Small intestine (tissue), 7 donors: ENCODE measurements at regions not wholly inside any gene's neighbourhood (a gene's known extent, or its start where the extent isn't known, plus 50 kb on each side); places are given as distances from the start of the nearest gene placed in this dataset.

Experiments
- DNase-seq, 2 donors: peaks; one replicate each; pipeline versions ENCODE4 v3.0.0 to v3.0.0-alpha.2; 2013
- FAIRE-seq: peaks from 2 replicates; lab custom pipeline; 2012; peaks lifted over from hg19 to GRCh38; lab: Jason Lieb, UNC
- H3K27ac ChIP-seq, 3 donors: one replicate each; pipeline ENCODE4 v1.5.1; 2013; ENCODE audit warnings: low read length in 2 of 3, mild to moderate bottlenecking in 2 of 3, control low read depth in 1 of 3, inconsistent platforms in 1 of 3, low read depth in 1 of 3, moderate library complexity in 1 of 3
- H3K27me3 ChIP-seq, 3 donors: one replicate each; pipeline ENCODE4 v1.6.1; 2013; ENCODE audit warnings: low read length in 3 of 3, inconsistent platforms in 1 of 3; ENCODE audit not compliant: control insufficient read depth in 3 of 3, insufficient read depth in 3 of 3
- H3K36me3 ChIP-seq, 3 donors: one replicate each; pipeline ENCODE4 v1.6.1; 2013; ENCODE audit warnings: low read length in 3 of 3, inconsistent platforms in 1 of 3, low read depth in 1 of 3, mild to moderate bottlenecking in 1 of 3, moderate library complexity in 1 of 3; ENCODE audit not compliant: control insufficient read depth in 3 of 3, insufficient read depth in 2 of 3
- H3K4me1 ChIP-seq, 3 donors: one replicate each; pipeline ENCODE4 v1.6.1; 2013; ENCODE audit warnings: low read length in 2 of 3, inconsistent platforms in 1 of 3, low read depth in 1 of 3, mild to moderate bottlenecking in 1 of 3, moderate library complexity in 1 of 3; ENCODE audit not compliant: control insufficient read depth in 3 of 3, insufficient read depth in 2 of 3
- H3K4me3 ChIP-seq, 3 donors: one replicate each; pipeline ENCODE4 v1.5.1; 2013; ENCODE audit warnings: low read length in 3 of 3, control low read depth in 1 of 3, inconsistent platforms in 1 of 3, low read depth in 1 of 3, mild to moderate bottlenecking in 1 of 3, moderate library complexity in 1 of 3
- H3K9me3 ChIP-seq, 2 donors: one replicate each; pipeline ENCODE4 v1.6.1; 2013; ENCODE audit warnings: low read depth in 1 of 2, low read length in 1 of 2; ENCODE audit not compliant: control insufficient read depth in 2 of 2, insufficient read depth in 1 of 2
- WGBS, 3 donors: extraction: QIAGEN DNeasy Blood & Tissue Kit; methylation state at CpG; one replicate each; pipeline ENCODE4 v1.1.7; 2013; 5-methylcytosine and 5-hydroxymethylcytosine counted together
- donor health status: healthy with polysubstance abuse.
- donor health status: control.
- donor health status: control.
- donor health status: Bipolar disorder and iron deficiency.
- donor health status: healthy.

DNA sequence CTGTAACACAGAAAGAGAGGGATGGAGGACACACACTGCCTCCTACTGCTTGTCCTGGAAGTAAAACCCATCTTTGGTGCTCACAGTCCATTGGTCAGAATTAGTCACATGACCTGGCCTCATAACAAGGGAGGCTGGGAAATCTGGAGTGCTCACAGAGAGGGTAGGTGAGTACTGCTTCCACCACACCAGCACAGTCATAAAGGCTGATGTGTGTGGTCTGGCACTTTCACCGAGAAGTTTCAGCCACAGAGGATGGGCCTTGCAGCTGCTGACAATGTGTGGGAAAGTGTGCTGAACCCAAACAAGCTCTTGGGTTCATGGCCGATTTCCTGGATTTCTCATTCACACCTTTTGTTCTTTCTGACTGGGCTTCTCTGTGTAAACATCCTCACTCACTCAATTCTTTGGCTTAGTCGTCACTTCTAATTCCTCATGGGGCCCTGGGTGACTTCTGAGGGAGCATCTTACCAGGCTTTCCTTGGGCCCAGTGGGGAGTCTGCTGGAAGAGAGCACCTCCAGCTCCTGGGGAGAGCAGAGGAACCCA is 100.7 kb downstream of the ASB7 start:
- no peaks in the 10 kb centered on the region for H3K36me3 ChIP-seq
- FAIRE-seq = no peak

DNA sequence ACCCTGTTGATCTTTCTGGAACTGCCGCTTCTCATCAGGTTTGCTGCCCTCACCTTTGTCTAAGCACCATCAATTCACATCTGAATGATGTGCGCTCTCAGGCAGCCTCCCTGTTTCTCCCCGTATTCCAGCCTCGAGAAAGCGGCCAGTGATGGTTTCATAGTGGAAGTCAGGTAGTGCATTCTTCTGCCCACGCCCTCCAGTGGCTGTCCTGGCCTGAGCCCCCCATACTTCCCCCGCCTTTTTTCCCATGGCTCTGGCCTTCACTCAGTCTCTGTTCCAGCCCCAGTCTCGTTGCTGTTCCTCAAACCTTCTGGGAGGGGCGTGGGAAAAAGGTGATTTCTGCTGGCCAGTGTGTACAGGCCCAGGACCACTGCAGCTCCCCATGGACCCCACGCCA is 101.3 kb downstream of the ASB7 start:
- no peaks in the 10 kb centered on the region for H3K27me3 ChIP-seq
- 87 to 90% (median 87%) methylated on average over 10 of the region's 10 CpGs for WGBS, 3 donors
- no peaks in the 10 kb centered on the region for H3K36me3 ChIP-seq
- H3K9me3 ChIP-seq = no peaks in the 10 kb centered on the region
- FAIRE-seq = no peak
- no peak for DNase-seq
- H3K27ac ChIP-seq = no peak overlapping the region
- H3K4me3 ChIP-seq = no peak overlapping the region
- no peaks in the 10 kb centered on the region for H3K4me1 ChIP-seq

More for the DNA sequence above, 100.7 kb downstream of the ASB7 start:
- no peak overlapping the region for H3K4me3 ChIP-seq
- no peaks in the 10 kb centered on the region for H3K9me3 ChIP-seq
- H3K27ac ChIP-seq = no peak overlapping the region
- DNase-seq = no peak
- H3K27me3 ChIP-seq = no peaks in the 10 kb centered on the region
- no peaks in the 10 kb centered on the region for H3K4me1 ChIP-seq
- WGBS, 3 donors = 42 to 56% (median 46%) methylated on average over 3 of the region's 3 CpGs

GRCh38 chr15:100704281-100705055 is 102.1 kb downstream of the ASB7 start:
- no peak overlapping the region for H3K4me3 ChIP-seq
- 74 to 78% (median 77%) methylated on average over 7 of the region's 7 CpGs for WGBS, 3 donors
- FAIRE-seq (no peak), DNase-seq (no peak)
- H3K27ac ChIP-seq = no peak overlapping the region
- H3K36me3 ChIP-seq = no peaks in the 10 kb centered on the region
- no peaks in the 10 kb centered on the region for H3K4me1 ChIP-seq
- H3K27me3 ChIP-seq = no peaks in the 10 kb centered on the region
- H3K9me3 ChIP-seq = no peaks in the 10 kb centered on the region

GRCh38 chr15:100705065-100705464 is 102.7 kb downstream of the ASB7 start:
- Histone ChIP-seq H3K27ac (no peak overlapping the region), H3K36me3 (no peaks in the 10 kb centered on the region), H3K4me3 (no peak overlapping the region), H3K9me3 (no peaks in the 10 kb centered on the region), H3K27me3 (no peaks in the 10 kb centered on the region), H3K4me1 (no peaks in the 10 kb centered on the region)
- DNase-seq = no peak
- FAIRE-seq = no peak
- WGBS, 3 donors = 85 to 90% (median 85%) methylated on average over 7 of the region's 7 CpGs

GRCh38 chr15:100705841-100706240 is 103.5 kb downstream of the ASB7 start:
- Histone ChIP-seq H3K27me3 (no peaks in the 10 kb centered on the region), H3K36me3 (no peaks in the 10 kb centered on the region), H3K4me3 (no peak overlapping the region), H3K9me3 (peaks cover 0 to 2% of the 10 kb centered on the region in 2 donors), H3K4me1 (no peaks in the 10 kb centered on the region), H3K27ac (no peak overlapping the region)
- WGBS, 3 donors = 84 to 97% (median 93%) methylated on average over 11 of the region's 11 CpGs
- DNase-seq (no peak), FAIRE-seq (no peak)

GRCh38 chr15:100707229-100707628 is 104.8 kb downstream of the ASB7 start:
- no peaks in the 10 kb centered on the region for H3K36me3 ChIP-seq
- H3K27ac ChIP-seq = no peak overlapping the region
- peaks cover 0 to 2% of the 10 kb centered on the region in 2 donors for H3K9me3 ChIP-seq
- FAIRE-seq (no peak), DNase-seq (no peak)
- peaks cover 0 to 7% (median 0%) of the 10 kb centered on the region in 3 donors for H3K4me1 ChIP-seq
- no peak overlapping the region for H3K4me3 ChIP-seq
- H3K27me3 ChIP-seq = no peaks in the 10 kb centered on the region
- 52 to 72% (median 60%) methylated on average over 4 of the region's 4 CpGs for WGBS, 3 donors

DNA sequence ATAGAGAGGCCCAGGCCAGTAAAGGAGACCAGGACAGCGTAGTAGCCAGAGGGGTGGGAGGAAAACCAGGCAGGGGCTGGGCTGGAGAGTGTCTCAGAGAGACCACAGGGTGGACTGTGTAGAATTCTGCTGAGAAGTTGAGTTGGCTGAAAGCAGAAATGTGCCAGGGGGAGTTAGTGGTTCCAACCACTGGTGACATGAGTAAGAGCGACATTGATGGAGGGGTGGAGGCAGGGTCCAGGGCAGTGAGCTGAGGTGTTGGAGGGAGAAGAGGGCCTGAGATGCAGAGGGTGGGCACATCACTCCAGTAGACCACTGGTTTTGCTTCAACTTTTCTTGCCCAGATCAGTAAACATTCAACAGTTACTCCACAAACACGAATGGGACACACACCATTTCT is 106.5 kb downstream of the ASB7 start:
- Histone ChIP-seq H3K27me3 (no peaks in the 10 kb centered on the region), H3K9me3 (peaks cover 0 to 2% of the 10 kb centered on the region in 2 donors), H3K4me1 (peaks cover 0 to 17% (median 0%) of the 10 kb centered on the region in 3 donors), H3K27ac (no peak overlapping the region), H3K36me3 (no peaks in the 10 kb centered on the region), H3K4me3 (no peak overlapping the region)
- DNase-seq = no peak
- FAIRE-seq = no peak
- 76 to 79% (median 78%) methylated on average over 3 of the region's 3 CpGs for WGBS, 3 donors

GRCh38 chr15:100710222-100710621 is 107.8 kb downstream of the ASB7 start:
- no peak for FAIRE-seq
- no peaks in the 10 kb centered on the region for H3K27me3 ChIP-seq
- H3K4me1 ChIP-seq = peaks cover 0 to 25% (median 0%) of the 10 kb centered on the region in 3 donors
- H3K9me3 ChIP-seq = peaks cover 0 to 2% of the 10 kb centered on the region in 2 donors
- no peaks in the 10 kb centered on the region for H3K36me3 ChIP-seq
- no peak overlapping the region for H3K4me3 ChIP-seq
- H3K27ac ChIP-seq = no peak overlapping the region
- no peak for DNase-seq
- 46 to 50% (median 46%) methylated on average over 2 of the region's 2 CpGs for WGBS, 3 donors
